ENCODE measurements at regions not wholly inside any gene's neighbourhood (a gene's known extent, or its start where the extent isn't known, plus 50 kb on each side); places are given as distances from the start of the nearest gene placed in this dataset.

- DNase-seq (ENCODE audit: low spot score) (no peak), FAIRE-seq (no peak)
These were observed 120.2 kb upstream of the ADGRL3 start for GRCh38 chr4:61079976-61080375.

- FAIRE-seq, result no peak
- no peak for DNase-seq (ENCODE audit: low spot score)
These were observed 114.6 kb upstream of the ADGRL3 start for GRCh38 chr4:61085534-61085933.

- no peak for DNase-seq (ENCODE audit: low spot score)
- FAIRE-seq, result no peak
These were observed 113.8 kb upstream of the ADGRL3 start for GRCh38 chr4:61086357-61086756.

GRCh38 chr4:61086979-61087378, 113.1 kb upstream of the ADGRL3 start:
- FAIRE-seq, result no peak

GRCh38 chr4:61094854-61095598, 105.1 kb upstream of the ADGRL3 start:
- DNase-seq (ENCODE audit: low spot score) (no peak), FAIRE-seq (no peak)

More at GRCh38 chr4:61086979-61087378, 113.1 kb upstream of the ADGRL3 start:
- DNase-seq (ENCODE audit: low spot score), result no peak

GRCh38 chr4:61128682-61129081, 71.4 kb upstream of the ADGRL3 start:
- DNase-seq (ENCODE audit: low spot score) (no peak), FAIRE-seq (no peak)

GRCh38 chr4:61129971-61130370, 70.2 kb upstream of the ADGRL3 start:
- no peak for FAIRE-seq
- DNase-seq (ENCODE audit: low spot score), result no peak

- FAIRE-seq, result no peak
- DNase-seq (ENCODE audit: low spot score), result no peak
These were observed 56.7 kb upstream of the ADGRL3 start for GRCh38 chr4:61143461-61143860.

- DNase-seq (ENCODE audit: low spot score) (no peak), FAIRE-seq (no peak)
These were observed 50.8 kb upstream of the ADGRL3 start for GRCh38 chr4:61149278-61149677.
